GM13977 (cell line): ENCODE measurements at regions not wholly inside any gene's neighbourhood (a gene's known extent, or its start where the extent isn't known, plus 50 kb on each side); places are given as distances from the start of the nearest gene placed in this dataset.

Experiments
- DNase-seq: peaks from one replicate; pipeline ENCODE4 v3.0.0; 2012; ENCODE audit warnings: low spot score
- CTCF ChIP-seq: IDR thresholded peaks from 2 replicates; pipeline ENCODE4 v1.5.1; 2012; ENCODE audit warnings: mild to moderate bottlenecking, control low read depth; ENCODE audit not compliant: insufficient read depth; ENCODE audit errors: extremely low read depth, missing control alignments
- in situ Hi-C: fragments of 300-500 bp; cut with MboI; formaldehyde crosslinking; loops from one replicate; pipeline ENCODE4 v1.12.0; 2022; ENCODE audit warnings: low sequenced_read_pairs, low pct_unique_long_range_greater_than_20kb, mixed read lengths, inconsistent platforms; ENCODE audit not compliant: unreplicated experiment

- peak; percentile 40 for TF ChIP-seq CTCF
- in situ Hi-C loops: no loop called here
- DNase-seq: peak; percentile 81
Observed at GRCh38 chrX:65034668-65035445, 58.6 kb upstream of the ZC4H2 start, which contains the start of gene ZC3H12B. TSS of gene ZC3H12B (plus strand) at chrX:65034826.

- in situ Hi-C loops: no loop called here
- no peak for TF ChIP-seq CTCF
- no peak for DNase-seq
Observed at GRCh38 chrX:65034292-65034667, 58.0 kb upstream of the ZC4H2 start.
